ENCODE measurements at regions not wholly inside any gene's neighbourhood (a gene's known extent, or its start where the extent isn't known, plus 50 kb on each side); places are given as distances from the start of the nearest gene placed in this dataset.
"Not testable (repeated sequence)": the region's sequence is repeated elsewhere in the genome, so short reads cannot be mapped to it uniquely, and the experiment has no call there.

DNA sequence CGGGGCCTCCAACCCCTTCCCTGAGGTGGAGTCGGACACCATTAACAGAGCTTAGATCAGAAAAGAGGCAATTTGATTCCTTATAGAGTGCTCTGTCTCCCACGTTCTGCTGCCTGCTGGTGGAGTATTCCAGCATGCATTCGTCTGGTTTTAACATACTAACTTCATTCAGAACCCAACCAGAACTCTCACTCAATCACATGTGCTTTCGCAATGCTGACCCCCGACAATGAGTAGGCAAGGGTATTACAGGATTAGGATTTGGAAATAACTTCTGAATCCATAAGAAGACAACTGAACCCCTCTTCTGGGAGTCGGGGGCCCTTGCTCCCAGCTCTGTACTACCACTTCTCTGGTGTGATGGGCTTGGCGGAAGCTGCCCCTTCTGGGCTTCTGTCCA is 55.7 kb upstream of the HABP2 start:
- Histone ChIP-seq H3K9me3 (ENCODE audit: control extremely low read depth in 1 of 5, control insufficient read depth in 4 of 5, insufficient read depth in 2 of 5, low read depth in 1 of 5, low read length in 4 of 5) (no peaks in the 10 kb centered on the region), H3K27me3 (replicated peaks in 2 of 5; ENCODE audit: control insufficient read depth in 4 of 5, insufficient read depth in 5 of 5, low read length in 4 of 5) (peaks cover 0 to 6% (median 0%) of the 10 kb centered on the region in 5 experiments), H3K36me3 (ENCODE audit: control insufficient read depth in 4 of 4, insufficient read depth in 4 of 4, low read length in 3 of 4) (no peaks in the 10 kb centered on the region), H3K27ac (ENCODE audit: insufficient read depth in 1 of 2, low read depth in 1 of 2, low read length in 2 of 2, poor library complexity in 1 of 2, severe bottlenecking in 2 of 2) (no peak overlapping the region), H3K4me1 (ENCODE audit: control extremely low read depth in 1 of 4, control insufficient read depth in 4 of 4, insufficient read depth in 4 of 4, low read length in 3 of 4) (peaks cover 0 to 4% (median 0%) of the 10 kb centered on the region in 4 experiments), H3K4me3 (ENCODE audit: control insufficient read depth in 1 of 7, extremely low read depth in 1 of 7, insufficient read depth in 4 of 7, low read depth in 2 of 7, low read length in 6 of 7) (no peak overlapping the region)
- WGBS (ENCODE audit: insufficient coverage) = 100% methylated on average over 5 of the region's 8 CpGs
- DNase-seq = no peak
- CTCF ChIA-PET = interaction anchor here (0.9 kb wide), 1 partner anchor 9 kb away, joined by 3 read pairs; no protein-coding TSS in a partner anchor
- POLR2A ChIA-PET = no interaction called here

DNA sequence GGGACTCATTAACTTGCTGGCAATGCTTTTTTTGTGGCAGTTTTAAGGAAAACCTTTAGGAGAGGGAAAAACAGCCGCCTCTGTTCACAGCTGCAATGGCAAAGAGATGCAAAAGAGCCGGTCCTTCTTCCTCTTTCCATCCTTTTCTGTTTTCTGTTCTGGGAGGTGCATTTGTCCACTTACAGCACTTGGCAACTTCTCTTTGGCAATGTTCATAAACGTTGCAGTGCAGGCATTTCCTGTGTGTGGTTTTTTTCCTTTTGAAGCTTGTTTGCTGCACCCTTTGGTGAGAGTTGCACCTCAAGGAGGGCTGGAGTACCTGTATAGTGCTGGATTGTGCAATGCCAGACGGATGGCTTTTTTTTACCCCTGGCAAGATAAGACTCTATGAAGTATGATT is 53.9 kb upstream of the HABP2 start:
- Histone ChIP-seq H3K27ac (ENCODE audit: insufficient read depth in 1 of 2, low read depth in 1 of 2, low read length in 2 of 2, poor library complexity in 1 of 2, severe bottlenecking in 2 of 2) (no peak overlapping the region), H3K4me1 (ENCODE audit: control extremely low read depth in 1 of 4, control insufficient read depth in 4 of 4, insufficient read depth in 4 of 4, low read length in 3 of 4) (peaks cover 0 to 4% (median 0%) of the 10 kb centered on the region in 4 experiments), H3K36me3 (ENCODE audit: control insufficient read depth in 4 of 4, insufficient read depth in 4 of 4, low read length in 3 of 4) (no peaks in the 10 kb centered on the region), H3K9me3 (ENCODE audit: control extremely low read depth in 1 of 5, control insufficient read depth in 4 of 5, insufficient read depth in 2 of 5, low read depth in 1 of 5, low read length in 4 of 5) (no peaks in the 10 kb centered on the region), H3K4me3 (ENCODE audit: control insufficient read depth in 1 of 7, extremely low read depth in 1 of 7, insufficient read depth in 4 of 7, low read depth in 2 of 7, low read length in 6 of 7) (no peak overlapping the region), H3K27me3 (replicated peaks in 2 of 5; ENCODE audit: control insufficient read depth in 4 of 5, insufficient read depth in 5 of 5, low read length in 4 of 5) (peaks cover 0 to 7% (median 0%) of the 10 kb centered on the region in 5 experiments)
- CTCF ChIA-PET = interaction anchor here (1.4 kb wide), 1 partner anchor 21 kb away, joined by 4 read pairs; no protein-coding TSS in a partner anchor
- POLR2A ChIA-PET = no interaction called here
- WGBS (ENCODE audit: insufficient coverage) = 0% methylated on average over 3 of the region's 4 CpGs
- peak in 2 of 3 donors; percentile 55 to 71 for DNase-seq

DNA sequence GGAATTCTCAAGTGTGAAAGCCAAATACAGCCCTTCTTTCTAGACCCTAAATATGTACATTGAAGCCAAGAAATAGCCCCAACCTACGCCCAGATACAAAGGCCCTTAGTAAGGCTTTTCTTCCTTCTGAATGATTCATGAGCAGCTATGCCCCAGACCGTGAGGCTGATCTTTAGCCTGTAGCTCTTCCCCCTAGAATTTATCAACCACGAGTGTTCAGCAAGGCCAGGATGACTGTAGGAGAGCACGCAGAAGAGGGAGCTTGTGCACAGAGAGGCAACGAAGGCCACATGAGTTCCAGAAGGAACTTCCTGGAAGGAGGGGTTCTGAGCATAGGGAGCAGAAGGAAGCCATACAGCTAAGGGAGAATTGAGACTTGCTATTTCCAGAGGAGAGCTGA is 53.0 kb upstream of the HABP2 start:
- Histone ChIP-seq H3K36me3 (ENCODE audit: control insufficient read depth in 4 of 4, insufficient read depth in 4 of 4, low read length in 3 of 4) (no peaks in the 10 kb centered on the region), H3K4me1 (ENCODE audit: control extremely low read depth in 1 of 4, control insufficient read depth in 4 of 4, insufficient read depth in 4 of 4, low read length in 3 of 4) (peaks cover 0 to 4% (median 0%) of the 10 kb centered on the region in 4 experiments), H3K9me3 (ENCODE audit: control extremely low read depth in 1 of 5, control insufficient read depth in 4 of 5, insufficient read depth in 2 of 5, low read depth in 1 of 5, low read length in 4 of 5) (no peaks in the 10 kb centered on the region), H3K27ac (ENCODE audit: insufficient read depth in 1 of 2, low read depth in 1 of 2, low read length in 2 of 2, poor library complexity in 1 of 2, severe bottlenecking in 2 of 2) (no peak overlapping the region), H3K27me3 (replicated peaks in 2 of 5; ENCODE audit: control insufficient read depth in 4 of 5, insufficient read depth in 5 of 5, low read length in 4 of 5) (peaks cover 0 to 7% (median 0%) of the 10 kb centered on the region in 5 experiments), H3K4me3 (ENCODE audit: control insufficient read depth in 1 of 7, extremely low read depth in 1 of 7, insufficient read depth in 4 of 7, low read depth in 2 of 7, low read length in 6 of 7) (no peak overlapping the region)
- 100% methylated on average over 4 of the region's 5 CpGs for WGBS (ENCODE audit: insufficient coverage)
- no peak for DNase-seq
- CTCF ChIA-PET = interaction anchor here (1.4 kb wide), 1 partner anchor 20 kb away, joined by 4 read pairs; no protein-coding TSS in a partner anchor
- POLR2A ChIA-PET = no interaction called here

DNA sequence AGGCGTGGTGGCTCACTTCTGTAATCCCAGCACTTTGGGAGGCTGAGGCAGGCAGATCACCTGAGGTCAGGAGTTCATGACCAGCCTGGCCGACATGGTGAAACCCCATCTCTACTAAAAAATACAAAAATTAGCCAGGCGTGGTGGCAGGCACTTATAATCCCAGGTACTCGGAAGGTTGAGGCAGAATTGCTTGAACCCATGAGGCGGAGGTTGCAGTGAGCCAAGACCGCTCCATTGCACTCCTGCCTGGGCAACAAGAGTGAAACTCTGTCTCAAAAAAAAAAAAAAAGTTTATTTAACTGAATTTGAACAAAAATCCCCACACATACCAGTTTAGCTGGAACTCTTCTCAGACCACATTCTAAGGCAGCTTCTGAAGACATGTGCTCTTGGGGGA is 51.8 kb upstream of the HABP2 start:
- H3K4me3 ChIP-seq (ENCODE audit: control insufficient read depth in 1 of 7, extremely low read depth in 1 of 7, insufficient read depth in 4 of 7, low read depth in 2 of 7, low read length in 6 of 7); H3K36me3 ChIP-seq (ENCODE audit: control insufficient read depth in 4 of 4, insufficient read depth in 4 of 4, low read length in 3 of 4); H3K27ac ChIP-seq (ENCODE audit: insufficient read depth in 1 of 2, low read depth in 1 of 2, low read length in 2 of 2, poor library complexity in 1 of 2, severe bottlenecking in 2 of 2); H3K9me3 ChIP-seq (ENCODE audit: control extremely low read depth in 1 of 5, control insufficient read depth in 4 of 5, insufficient read depth in 2 of 5, low read depth in 1 of 5, low read length in 4 of 5); POLR2A ChIA-PET; H3K4me1 ChIP-seq (ENCODE audit: control extremely low read depth in 1 of 4, control insufficient read depth in 4 of 4, insufficient read depth in 4 of 4, low read length in 3 of 4); CTCF ChIA-PET; DNase-seq; H3K27me3 ChIP-seq (replicated peaks in 2 of 5; ENCODE audit: control insufficient read depth in 4 of 5, insufficient read depth in 5 of 5, low read length in 4 of 5): not testable (repeated sequence)
- WGBS (ENCODE audit: insufficient coverage) = 92% methylated on average over 4 of the region's 6 CpGs
